GM21723 (cell line): ENCODE measurements at regions not wholly inside any gene's neighbourhood (a gene's known extent, or its start where the extent isn't known, plus 50 kb on each side); places are given as distances from the start of the nearest gene placed in this dataset.

Source experiments
- ATAC-seq: cut with Tn5 transposase; IDR thresholded peaks from one replicate; pipeline ENCODE4 v1.9.1; 2021; ENCODE audit warnings: mild to moderate bottlenecking, moderate library complexity; ENCODE audit not compliant: unreplicated experiment

GRCh38 chr7:137172105-137172590 is 171.4 kb downstream of the PTN start:
- ATAC-seq = no peak

DNA sequence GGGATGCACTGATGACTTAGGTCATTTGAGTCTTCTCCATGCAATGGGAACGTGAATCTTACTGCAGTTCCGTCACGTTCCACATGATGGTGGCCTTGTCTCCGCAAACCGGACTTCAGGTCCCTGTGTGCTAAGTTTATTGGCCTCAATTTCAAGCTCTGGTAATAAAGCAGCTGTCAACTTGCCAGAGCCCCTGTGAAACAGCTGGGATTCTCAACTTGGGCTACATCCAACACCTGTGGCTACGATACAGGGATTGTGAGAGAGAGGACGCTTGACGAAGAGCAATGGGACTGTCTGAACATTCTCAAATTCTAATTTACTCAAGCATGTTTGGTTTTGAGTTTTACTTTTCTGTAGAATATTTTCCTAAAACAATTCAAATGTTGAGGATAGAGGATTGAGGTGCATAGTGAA is 174.2 kb downstream of the PTN start:
- no peak for ATAC-seq

DNA sequence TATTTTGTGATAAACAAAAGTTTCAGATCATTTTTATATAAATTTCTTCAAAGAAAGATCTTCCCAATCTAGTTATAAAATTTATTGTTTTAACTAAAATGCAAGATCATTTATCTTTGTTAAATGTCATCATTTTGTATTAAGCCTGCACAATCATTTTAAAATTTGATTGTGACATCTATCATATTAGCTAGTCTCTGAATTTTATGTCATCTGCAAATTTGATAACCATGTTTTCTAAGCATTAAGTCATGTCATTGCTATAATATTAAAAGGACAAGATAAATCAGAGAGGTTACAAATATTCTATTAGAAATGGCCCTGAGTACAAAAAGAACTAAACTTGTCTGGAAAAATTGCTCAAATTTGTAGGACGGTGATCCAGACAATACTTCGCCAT is 175.9 kb downstream of the PTN start:
- ATAC-seq = no peak

DNA sequence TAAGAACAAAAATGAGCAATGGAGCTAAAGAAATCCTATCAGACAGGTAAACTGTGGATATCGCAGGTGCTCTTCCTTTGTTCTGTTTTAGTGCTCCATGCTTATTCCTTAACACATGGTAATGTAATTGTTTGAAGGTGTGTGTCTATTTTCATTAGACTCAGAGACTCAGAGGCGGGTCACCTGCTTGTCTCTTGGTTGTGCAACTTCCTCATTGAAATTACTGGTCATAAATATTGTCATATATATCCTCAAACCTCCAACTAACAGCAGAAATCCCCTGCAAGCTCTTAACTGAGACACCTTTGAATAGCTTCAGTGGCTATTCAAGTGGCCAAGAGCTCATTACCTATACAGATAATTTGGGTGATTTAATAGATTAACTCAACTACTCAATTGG is 177.2 kb downstream of the PTN start:
- no peak for ATAC-seq

DNA sequence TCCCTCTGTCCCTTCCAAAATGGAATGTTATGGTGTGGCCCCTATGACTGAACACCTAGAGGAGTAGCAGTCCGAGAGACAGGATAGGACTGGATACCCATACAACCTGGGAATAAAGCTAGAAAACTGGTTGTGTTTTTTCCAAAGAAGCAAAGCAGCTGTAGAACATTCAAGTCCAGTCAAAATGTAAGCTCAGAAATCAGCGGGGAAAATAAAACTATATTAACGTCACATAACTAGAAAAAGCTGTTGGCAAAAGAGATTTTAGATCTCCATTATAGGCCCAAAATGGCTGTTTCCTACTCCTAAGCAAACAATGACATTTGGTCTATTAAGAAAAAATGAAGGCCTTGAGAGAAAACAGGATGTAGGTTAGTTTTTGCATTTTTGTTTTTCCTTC is 177.7 kb downstream of the PTN start:
- ATAC-seq = no peak

- ATAC-seq = no peak
These were observed 178.3 kb downstream of the PTN start for GRCh38 chr7:137165241-137165640.

GRCh38 chr7:137164251-137164650 is 179.3 kb downstream of the PTN start:
- no peak for ATAC-seq

DNA sequence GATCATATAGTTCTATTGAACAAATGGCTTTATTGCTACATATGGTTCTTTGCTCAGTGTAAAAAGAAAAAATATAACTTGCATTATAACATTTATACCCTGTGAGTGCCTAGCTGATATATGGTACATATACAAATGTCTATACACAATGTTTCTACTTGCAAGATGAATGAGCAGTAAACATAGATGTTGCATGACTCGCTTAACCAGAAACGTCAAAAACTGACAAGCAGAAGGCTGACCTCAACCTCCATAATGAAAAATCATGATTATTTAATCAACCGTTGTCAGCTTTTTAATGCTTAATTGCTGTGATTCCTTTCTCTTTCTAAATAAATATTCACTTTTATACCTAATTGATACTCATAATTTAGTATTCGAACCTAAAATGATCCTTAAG is 183.3 kb downstream of the PTN start:
- no peak for ATAC-seq

DNA sequence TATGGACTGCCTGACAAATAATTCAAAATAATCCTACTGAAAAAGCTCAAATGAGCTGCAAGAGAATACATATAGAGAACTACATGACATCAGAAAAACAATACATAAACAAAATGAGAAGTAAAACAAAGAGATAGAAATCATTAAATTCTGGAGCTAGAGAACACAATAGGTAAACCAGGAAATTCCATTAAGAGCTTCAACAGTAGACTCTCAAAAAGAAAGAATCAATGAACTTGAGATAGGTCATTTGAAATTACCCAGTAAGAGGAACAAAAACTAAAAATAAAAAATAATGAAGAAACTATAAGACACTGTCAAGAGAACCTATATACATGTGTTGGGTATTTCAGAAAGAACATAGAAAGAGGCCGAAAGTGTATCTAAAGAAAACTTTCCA is 186.3 kb downstream of the PTN start:
- no peak for ATAC-seq

GRCh38 chr7:137151690-137152052 is 191.9 kb downstream of the PTN start:
- no peak for ATAC-seq

DNA sequence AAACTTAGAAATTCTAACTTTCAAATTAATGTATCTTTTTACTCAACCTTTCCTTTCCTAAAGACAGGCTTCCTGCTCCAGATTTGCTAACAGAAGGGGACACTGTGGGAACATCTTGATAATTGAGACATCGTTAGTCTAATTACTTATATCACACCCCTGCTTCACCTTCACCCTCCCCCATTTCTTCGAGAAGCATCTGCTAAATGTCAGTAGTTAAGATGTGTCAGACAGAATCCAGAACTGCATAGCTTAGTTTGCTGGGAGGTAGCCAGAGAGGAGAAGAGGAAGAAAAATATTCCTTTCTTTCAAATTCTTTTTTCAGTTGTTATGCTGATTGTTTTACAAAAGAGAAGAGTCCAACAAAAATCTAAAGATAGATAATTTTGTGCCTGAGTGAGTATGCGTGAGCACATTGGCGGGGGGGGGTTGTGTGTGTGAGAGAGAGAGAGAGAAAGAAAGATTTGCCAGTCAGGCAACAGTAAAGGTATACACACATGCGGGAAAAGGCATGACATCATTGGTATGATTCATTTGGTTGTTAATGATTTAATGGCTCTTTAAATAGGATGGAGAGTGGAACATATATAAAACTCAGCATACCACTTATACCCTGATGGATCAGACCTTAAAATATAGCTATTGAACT is 192.4 kb downstream of the PTN start:
- no peak for ATAC-seq

DNA sequence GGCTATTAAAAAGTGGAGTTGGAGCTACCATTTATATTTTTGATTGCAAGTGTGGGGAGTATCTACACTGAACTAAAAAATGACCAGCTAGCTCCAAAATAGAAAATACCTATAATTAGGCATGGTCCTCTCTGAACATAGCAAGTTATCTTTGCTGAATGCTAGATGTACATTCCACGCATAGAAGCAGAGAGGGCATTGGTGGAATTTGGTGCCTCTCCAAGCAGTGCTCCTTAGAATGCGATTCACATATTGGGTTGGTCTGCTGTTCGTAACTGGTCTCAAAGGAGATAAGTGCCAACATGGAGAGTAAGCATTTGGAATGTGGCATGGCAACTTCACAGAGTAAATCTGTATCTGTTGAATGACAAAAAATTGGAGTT is 196.2 kb downstream of the PTN start:
- no peak for ATAC-seq

GRCh38 chr7:137146552-137147337 is 196.8 kb downstream of the PTN start:
- ATAC-seq = no peak

- no peak for ATAC-seq
These were observed 197.5 kb downstream of the PTN start for GRCh38 chr7:137146012-137146455.

- ATAC-seq = no peak
These were observed 201.2 kb downstream of the PTN start for GRCh38 chr7:137142376-137142775.

DNA sequence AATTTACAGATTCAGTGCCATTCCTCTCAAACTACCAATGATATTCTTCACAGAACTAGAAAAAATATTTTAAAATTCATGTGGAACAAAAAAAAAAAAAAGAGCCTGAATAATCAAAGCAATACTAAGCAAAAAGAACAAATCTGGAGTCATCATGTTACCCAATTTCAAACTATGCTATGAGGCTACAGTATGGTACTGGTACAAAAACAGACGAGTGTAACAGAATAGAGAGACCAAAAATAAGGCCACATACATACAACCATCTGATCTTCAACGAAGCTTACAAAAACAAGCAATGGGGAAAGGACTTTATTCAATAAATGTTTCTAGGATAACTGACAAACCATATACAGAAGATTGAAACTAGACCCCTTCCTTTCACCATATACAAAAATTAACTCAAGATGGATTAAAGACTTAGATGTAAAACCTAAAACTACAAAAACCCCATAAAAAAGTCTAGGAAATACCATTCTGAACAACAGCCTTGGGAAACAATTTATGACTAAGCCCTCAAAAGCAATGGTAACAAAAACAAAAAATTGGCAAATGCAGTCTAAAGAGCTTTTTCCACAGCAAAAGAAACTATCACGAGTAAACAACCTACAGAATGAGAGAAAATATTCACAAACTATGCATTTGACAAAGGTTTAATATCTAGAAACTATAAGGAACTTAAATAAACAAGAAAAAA is 207.7 kb downstream of the PTN start:
- ATAC-seq = no peak

- ATAC-seq = no peak
These were observed 212.8 kb downstream of the PTN start for GRCh38 chr7:137130751-137131158.

- ATAC-seq = no peak
These were observed 214.5 kb downstream of the PTN start for GRCh38 chr7:137129025-137129424.

GRCh38 chr7:137127806-137128205 is 215.7 kb downstream of the PTN start:
- no peak for ATAC-seq

GRCh38 chr7:137127058-137127457 is 216.5 kb downstream of the PTN start:
- ATAC-seq = no peak

DNA sequence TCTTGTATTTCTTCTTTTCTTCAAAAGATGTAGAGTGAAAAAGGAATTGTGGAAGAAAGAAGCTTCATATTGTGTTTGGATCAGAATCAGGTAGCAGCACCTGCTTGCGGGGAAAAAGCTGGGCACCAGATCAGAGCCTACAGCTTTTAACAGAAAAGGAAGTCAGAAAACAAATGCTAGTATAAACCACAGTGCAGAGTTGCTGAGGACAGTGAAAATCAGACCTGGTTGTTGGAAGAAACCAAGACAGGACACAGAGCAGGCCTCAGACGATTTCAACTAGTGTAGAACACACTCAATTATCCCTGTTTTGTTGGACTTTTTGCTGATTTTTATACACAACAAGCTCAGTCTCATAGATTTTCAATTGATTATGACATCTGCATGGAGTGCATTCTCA is 221.4 kb downstream of the PTN start:
- ATAC-seq = no peak

- ATAC-seq = peak; percentile 77
These were observed 222.8 kb downstream of the PTN start for GRCh38 chr7:137120690-137121089.
